ENCODE measurements at regions not wholly inside any gene's neighbourhood (a gene's known extent, or its start where the extent isn't known, plus 50 kb on each side); places are given as distances from the start of the nearest gene placed in this dataset.

DNA sequence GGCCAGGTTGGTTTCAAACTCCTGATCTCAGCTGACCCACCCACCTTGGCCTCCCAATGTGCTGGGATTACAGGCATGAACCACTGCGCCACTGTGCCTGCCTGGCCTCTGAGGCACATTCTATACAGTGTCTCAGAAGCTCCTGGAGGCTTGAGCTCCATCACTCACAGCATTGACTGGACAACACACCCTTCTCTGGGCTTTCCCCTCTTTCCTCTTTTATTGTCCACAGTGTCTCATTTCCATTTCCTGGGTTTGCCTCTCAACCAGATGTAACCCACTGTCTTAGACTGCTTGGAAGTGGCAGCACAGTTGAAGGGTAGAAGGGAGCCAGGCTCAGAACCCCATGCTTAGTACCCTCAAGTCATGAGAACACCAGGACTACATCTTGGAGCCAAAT is 208.1 kb downstream of the MTX2 start:
- TF ChIP-seq, protein P1, sequence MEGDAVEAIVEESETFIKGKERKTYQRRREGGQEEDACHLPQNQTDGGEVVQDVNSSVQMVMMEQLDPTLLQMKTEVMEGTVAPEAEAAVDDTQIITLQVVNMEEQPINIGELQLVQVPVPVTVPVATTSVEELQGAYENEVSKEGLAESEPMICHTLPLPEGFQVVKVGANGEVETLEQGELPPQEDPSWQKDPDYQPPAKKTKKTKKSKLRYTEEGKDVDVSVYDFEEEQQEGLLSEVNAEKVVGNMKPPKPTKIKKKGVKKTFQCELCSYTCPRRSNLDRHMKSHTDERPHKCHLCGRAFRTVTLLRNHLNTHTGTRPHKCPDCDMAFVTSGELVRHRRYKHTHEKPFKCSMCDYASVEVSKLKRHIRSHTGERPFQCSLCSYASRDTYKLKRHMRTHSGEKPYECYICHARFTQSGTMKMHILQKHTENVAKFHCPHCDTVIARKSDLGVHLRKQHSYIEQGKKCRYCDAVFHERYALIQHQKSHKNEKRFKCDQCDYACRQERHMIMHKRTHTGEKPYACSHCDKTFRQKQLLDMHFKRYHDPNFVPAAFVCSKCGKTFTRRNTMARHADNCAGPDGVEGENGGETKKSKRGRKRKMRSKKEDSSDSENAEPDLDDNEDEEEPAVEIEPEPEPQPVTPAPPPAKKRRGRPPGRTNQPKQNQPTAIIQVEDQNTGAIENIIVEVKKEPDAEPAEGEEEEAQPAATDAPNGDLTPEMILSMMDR (IDR thresholded peaks at IDR 0.05) = no peak
- TF ChIP-seq POLR2A (IDR thresholded peaks at IDR 0.05) = no peak

Measured in Peyer's patch (tissue), 4 donors.